ENCODE measurements at regions not wholly inside any gene's neighbourhood (a gene's known extent, or its start where the extent isn't known, plus 50 kb on each side); places are given as distances from the start of the nearest gene placed in this dataset.

DNA sequence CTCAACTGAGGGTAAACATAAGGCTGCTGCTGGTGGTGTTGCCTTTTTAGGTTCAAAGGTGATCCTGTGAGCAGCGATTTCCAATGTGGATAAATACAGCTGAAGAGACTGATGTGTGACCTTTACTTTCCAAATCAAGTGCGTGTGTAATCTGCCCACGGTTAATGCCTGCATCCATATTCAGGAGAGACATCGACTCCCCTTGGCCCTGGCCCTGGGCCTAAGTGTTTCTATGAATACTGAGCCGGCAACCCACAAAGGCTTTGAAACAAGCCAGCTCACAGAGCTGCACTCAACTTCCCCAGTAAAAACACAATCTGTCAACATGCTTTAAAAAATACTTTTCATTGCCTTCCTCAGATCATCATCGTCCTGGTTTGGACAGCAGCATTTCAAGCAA lies 1026.6 kb downstream of the TMEM182 start:
- TF ChIP-seq, protein P1, sequence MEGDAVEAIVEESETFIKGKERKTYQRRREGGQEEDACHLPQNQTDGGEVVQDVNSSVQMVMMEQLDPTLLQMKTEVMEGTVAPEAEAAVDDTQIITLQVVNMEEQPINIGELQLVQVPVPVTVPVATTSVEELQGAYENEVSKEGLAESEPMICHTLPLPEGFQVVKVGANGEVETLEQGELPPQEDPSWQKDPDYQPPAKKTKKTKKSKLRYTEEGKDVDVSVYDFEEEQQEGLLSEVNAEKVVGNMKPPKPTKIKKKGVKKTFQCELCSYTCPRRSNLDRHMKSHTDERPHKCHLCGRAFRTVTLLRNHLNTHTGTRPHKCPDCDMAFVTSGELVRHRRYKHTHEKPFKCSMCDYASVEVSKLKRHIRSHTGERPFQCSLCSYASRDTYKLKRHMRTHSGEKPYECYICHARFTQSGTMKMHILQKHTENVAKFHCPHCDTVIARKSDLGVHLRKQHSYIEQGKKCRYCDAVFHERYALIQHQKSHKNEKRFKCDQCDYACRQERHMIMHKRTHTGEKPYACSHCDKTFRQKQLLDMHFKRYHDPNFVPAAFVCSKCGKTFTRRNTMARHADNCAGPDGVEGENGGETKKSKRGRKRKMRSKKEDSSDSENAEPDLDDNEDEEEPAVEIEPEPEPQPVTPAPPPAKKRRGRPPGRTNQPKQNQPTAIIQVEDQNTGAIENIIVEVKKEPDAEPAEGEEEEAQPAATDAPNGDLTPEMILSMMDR (IDR thresholded peaks at IDR 0.05), result no peak
- no peak for TF ChIP-seq POLR2AphosphoS5 (IDR thresholded peaks at IDR 0.05; ENCODE audit: insufficient read depth in 1 of 2, low read depth in 1 of 2)
